ENCODE measurements at regions not wholly inside any gene's neighbourhood (a gene's known extent, or its start where the extent isn't known, plus 50 kb on each side); places are given as distances from the start of the nearest gene placed in this dataset.

- TF ChIP-seq POLR2A (IDR thresholded peaks at IDR 0.05; ENCODE audit: low read depth, low read length) (no peak), TAF1 (IDR thresholded peaks at IDR 0.05; ENCODE audit: borderline replicate concordance, low read depth, low read length) (no peak)
Observed at GRCh38 chr7:83793558-83793957, 144.6 kb upstream of the SEMA3E start.

Measured in GM12892 (cell line).